NOMO-1 (cell line): ENCODE measurements at regions not wholly inside any gene's neighbourhood (a gene's known extent, or its start where the extent isn't known, plus 50 kb on each side); places are given as distances from the start of the nearest gene placed in this dataset.
"Not testable (repeated sequence)": the region's sequence is repeated elsewhere in the genome, so short reads cannot be mapped to it uniquely, and the experiment has no call there.

Experiments used
- DNase-seq, 2 experiments: peaks; one replicate each; lab custom pipeline; 2025; ENCODE audit not compliant: unreplicated experiment in 2 of 2; lab: John Stamatoyannopoulos, UW

DNA sequence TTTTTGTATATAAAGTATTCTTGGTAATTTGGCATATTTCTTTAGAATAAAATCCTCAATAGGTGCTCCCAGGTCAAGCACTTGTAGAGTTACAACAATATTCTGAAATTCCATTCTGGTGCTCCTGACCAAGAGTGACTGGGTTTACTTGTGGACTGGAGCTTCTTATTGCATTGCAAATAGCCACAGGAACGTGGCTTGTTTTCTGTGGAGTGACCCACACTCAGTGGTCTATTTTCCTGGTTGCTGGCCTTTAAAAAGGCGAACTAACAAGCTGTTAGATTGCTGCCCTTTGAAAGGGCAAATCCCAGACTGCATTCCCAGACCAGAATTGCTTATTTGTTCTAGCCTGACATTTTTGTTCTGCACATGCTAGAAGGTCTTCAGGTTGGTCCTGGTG, 658.8 kb upstream of the GOT2 start:
- no peak for DNase-seq

DNA sequence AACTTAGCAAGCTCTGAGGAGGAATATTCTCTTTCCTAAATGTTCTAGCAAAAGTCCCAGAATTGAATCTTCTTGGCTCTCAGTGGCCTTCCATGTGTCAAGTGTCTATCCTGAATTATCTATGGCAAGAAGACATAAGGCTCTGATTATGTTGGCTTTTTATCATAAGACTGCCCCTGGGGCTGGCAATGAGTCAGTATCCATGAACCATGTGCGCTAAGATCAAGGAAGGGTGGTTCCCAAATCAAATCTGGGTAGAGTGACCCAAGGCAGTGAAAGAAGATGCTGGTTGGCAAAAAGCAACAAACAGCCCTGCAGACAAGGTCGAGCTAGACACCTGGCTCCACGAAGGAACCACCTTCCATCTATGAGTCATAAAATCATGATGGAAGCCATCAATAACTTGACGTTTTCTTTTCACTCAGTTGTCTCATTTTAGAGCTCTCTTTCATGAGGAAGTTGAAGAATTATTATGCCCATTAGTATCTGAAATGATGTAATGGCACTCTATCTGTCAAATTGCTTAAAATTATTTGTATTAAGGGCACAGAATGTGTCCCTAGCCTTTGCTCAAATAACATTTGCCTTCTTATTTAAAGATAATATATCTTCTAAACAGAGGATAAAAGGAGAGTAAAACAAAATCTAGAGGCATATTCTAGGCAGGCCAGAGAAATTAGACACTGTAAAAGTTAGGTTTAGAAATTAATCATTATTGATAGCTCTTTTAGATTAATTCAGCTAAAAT, 657.7 kb upstream of the GOT2 start:
- no peak for DNase-seq

DNA sequence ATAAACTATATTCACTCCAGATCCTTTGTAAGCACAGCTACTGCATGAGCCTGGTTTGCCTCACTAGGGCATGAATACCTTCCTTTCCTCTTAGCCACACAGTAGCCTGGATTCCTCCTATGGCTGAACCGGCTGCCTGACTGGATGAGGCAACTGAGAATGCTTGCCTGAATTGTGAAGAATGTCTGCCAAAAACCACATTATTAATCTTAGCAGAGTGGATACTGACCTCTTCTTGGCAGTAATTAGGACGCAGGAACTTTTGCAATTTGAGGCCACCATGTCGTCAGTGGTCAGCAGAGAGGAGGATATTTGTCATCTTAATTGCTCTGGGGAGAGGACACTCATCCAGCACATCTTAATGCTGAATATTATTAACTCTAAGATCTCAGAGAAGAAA, 651.8 kb upstream of the GOT2 start:
- DNase-seq = no peak

DNA sequence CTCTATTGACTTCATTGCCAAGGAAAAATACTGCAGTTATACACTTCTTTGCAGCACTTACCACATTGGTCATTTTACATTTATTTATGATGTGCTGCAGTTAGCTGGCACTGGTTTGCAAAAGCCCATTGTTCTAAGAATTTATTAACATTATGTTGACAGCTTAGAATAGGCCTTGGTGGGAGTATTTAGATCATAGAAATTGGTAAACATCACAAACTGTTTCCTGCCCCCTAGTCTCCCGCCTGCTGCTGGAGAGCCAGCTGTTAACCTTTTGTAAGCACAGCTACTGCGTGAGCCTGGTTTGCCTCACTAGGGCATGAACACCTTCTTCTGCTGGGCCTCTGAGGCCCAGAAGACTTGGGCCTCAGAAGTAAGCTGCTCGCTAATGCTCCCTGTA, 651.4 kb upstream of the GOT2 start:
- no peak for DNase-seq

DNA sequence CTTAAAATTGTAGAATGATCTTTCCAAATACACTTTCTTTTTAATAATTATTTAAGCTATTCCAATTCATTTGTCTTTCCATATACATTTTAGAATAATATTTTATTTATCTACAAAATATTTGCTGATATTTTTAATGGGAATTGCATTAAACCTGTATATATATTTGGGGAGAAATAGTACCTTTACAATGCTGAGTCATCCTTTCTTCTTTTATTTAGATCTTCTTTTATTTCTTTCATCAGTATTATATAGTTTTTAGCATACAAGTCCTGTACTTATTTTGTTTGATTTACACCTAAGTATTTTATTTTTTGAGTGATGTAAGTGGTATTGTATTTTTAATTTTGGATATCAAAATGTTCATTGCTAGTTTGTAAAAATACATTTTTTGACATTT, 639.5 kb upstream of the GOT2 start:
- no peak for DNase-seq

DNA sequence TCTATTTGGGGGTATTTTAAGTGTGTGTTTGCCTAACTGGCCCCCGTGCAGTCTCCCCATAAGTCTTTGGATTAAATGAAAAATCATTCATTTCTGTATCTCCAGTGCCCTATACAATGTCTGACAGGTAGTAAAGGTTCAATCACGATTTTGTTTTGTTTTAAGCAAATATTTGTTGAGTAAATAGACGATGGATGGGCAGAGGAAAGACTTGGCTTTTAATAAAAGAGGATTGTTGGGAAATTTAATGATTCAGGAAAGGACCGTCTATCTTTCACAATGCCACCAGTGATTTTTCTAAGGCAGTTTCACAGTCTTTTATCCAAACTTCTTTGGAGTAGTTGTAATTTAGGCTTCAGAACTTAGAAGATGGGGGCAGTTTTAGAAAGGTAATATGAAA, 636.6 kb upstream of the GOT2 start:
- DNase-seq = no peak

DNA sequence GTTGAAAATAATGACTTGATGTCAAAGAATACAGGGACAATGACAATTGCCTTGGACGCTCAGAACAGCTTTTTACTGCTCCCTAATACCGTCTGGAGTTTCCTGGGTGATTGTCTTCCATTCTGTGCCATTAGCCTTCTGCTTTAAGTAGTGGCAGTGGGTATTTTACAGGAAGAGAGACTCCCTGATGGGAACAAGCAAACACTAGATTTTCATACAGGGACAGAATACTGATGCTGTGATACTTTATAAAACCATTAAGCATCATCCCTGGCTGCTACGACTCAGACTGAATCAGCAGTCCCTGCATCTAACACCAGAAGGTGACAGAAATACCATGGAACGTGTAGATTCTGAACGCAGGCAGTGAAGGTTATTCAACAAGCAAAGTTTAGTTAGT, 635.4 kb upstream of the GOT2 start:
- no peak for DNase-seq

DNA sequence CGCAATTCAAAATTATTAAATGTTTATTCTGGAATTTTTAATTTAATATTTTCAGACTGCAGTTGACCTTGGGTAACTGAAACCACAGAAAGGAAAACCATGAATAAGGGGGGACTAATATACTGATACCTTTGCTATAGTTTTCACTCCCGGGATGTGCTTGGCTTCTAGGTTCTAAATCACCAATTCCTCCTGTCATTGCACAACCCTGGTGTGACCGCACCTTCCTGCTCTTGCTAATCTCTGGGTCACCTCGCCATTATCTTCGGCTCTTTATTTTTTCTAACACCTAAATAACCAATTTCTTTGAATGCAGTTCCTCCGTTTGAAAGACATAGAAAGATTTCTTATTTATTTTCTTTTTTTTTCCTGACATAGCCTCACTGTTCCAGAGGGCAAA, 634.5 kb upstream of the GOT2 start:
- peak in 1 of 2 experiments; percentile 10 for DNase-seq

DNA sequence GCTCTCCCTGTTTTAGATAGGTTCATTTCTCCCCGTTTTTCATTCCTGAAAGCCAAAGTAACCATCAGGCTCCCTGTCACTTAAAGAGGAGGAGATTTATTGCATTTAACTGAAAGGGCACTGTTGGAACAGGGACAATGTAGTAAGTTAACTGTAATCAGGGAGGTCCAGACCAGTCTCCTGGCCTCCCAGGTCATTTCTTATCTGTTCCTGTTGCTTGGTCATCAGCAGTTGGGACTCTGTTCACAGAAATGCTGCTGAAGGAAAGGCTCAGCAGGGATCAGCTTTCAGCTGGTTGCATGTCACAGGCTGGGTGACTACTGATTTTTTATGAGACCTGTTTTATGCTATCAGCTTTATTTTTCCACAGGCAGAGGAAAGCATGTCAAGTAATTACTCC, 622.6 kb upstream of the GOT2 start:
- DNase-seq = no peak

DNA sequence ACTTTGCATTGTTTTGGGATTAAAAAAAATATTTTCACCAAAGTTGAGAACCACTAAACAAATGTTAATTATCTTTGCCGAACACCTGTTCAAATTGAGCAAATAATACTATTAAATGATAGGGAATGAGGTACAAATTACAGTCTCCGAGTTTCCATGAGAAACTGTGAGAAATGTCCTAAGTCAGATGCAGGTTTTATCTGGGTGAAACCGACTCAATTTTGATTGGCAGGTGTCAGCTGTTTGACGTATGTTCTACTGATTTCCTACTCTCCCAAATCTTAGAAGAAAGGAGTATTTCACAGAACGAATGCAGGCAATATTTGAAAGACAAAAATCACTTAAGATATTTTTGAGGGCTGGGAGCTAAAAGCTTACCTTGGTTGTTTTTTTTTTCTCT, 622.0 kb upstream of the GOT2 start:
- DNase-seq = no peak

DNA sequence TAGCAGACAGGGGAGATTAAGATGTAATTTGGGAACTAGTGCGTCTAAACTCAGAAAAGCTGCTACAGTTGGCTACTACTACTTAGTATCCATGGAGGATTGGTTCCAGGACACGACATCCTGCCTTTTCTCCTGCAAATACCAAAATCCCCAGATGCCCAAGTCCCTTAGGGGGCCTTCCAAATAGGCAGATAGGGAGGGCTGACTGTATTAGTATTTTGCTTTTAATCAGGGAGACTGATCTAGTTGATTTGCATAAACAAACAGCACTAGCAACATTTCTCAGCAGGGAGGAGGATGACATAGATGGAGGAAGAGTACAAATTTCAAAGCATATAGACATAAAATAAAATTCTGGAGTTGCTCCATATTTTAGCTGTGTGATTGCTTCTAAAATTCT, 621.6 kb upstream of the GOT2 start:
- DNase-seq = no peak

DNA sequence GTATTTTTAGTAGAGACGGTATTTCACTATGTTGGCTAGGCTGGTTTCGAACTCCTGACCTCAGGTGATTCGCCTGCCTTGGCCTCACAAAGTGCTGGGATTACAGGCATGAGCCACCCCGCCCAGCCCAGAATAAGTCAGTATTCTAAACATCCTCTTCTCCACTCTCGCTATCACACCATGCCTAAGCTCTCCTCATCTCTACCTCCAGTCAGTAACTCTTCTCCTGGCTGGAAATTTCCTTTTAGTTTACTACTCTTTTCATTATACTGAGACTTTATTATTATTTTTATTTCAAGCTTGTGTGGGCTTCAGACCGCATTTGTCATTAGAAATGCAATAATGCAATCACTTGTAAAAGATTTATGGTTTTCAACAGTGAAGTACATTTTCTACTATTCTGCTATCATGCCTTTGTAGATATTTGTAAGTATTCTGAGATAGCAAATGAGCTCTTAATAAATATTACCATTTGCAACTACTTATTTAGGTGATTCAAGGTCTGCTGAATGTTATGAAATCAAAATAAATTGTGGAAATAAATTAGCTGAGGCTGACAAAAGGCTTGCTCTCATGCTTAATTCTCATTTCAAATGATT, 617.3 kb upstream of the GOT2 start:
- DNase-seq = no peak

DNA sequence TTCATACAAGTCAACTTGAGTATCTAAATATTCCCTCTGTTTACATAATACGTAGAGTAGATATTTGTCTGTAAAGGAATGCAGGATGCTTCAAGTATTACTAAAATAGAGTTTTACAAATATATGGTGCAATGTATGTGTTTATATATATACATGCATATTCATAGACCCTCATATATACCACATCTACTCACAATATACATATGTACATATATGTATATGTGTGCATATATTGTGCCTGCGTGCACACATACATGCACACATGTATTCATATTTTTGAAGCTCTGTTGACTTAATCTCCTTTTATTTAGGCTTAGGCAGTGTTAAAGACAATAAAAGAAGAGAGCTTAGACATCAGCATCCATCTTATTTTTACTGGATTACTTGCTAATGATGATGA, 616.6 kb upstream of the GOT2 start:
- no peak for DNase-seq

DNA sequence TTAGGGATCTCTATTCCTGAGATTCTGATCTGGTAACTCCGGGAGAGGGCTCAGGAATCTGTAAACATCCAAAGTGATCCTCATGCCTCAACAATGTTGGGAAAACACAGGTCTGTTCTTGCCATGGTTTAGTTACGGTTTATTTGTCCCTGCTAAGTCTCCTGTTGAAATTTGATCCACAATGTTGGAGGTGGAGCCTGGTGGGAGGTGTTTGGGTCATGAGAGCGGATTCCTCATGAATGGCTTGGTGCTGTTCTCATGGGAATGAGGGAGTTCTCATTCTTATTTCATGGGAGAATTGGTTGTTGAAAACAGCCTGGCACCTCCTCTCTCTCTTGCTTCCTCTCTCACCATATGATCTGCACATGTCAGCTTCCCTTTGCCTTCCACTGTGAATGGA, 608.6 kb upstream of the GOT2 start:
- DNase-seq = no peak

DNA sequence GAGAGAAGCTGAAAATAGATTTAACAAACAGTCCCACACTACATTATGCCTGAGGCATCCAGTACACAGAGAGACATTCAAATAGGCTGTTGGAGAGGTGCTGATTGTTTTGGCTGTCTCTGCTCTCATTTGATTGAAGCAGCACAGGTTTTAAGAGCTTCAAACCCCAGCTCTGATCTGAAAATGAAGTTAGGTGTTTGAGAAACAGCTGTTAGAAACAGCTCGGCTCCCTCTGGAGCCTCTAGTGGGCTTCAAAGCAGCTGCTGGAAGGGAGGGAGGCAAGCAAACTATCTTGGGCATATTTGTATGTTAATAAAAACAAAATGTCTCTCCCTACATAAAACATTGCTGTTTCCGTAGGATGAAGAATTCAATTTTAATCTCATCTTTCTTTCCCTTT, 607.3 kb upstream of the GOT2 start:
- no peak for DNase-seq

DNA sequence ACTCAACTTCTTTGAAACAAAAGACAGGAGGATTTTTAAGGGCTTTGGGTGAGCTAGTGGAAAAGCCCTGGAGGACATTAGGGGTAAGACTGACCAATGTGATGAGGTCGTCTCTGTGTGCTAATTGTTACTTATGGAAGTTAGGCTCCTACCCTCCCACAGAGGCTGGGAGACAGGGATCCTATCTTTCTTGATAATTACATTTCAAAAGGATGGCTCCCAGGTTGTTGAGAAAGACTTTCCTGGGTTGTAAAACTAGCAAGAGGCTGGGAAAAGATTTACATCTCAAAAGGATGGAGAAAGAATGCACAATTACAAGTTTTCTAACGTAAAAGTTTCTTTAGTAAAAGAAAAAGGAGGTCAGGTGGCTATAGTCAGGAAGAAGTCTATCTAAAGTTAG, 605.8 kb upstream of the GOT2 start:
- no peak for DNase-seq

DNA sequence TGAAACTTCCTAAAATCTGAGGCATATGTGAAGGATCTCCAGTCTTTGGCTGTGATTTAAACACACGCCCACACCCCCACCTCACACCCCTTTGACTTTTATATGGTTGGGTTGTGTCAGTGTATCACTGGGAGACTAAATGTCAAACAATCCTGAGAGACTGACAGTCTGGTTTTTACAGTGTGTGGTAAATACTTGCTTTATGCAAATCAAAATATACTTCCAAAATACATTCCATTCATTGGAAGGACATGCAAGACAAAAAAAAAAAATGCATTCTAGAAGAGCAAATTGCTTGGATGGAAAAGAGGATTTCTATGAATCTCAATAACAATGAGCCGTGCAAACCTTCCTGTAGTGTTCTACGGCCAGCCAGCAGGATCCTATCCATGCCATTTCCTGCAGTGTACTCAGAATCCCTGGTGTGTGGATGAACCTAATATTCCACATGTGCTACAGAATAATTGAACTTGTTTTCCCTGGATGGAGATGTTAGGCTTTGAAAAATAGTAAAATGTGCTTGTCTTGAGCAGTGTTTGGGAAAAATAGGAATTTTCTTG, 602.1 kb upstream of the GOT2 start:
- no peak for DNase-seq

DNA sequence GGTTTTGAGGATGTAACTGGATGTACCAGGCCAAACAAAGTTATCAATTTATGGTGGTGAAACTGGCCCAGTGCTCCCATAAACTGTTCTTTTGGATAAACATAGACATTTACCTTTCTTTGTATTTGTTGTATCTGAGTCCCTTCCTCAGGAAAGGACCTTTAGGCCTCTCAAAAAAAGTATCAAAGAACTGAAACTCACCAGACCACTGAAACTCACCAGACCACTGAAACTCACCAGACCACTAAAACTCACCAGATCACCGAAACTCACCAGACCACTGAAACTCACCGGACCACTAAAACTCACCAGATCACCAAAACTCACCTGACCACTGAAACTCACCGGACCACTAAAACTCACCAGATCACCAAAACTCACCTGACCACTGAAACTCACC, 597.6 kb upstream of the GOT2 start:
- DNase-seq = not testable (repeated sequence)

DNA sequence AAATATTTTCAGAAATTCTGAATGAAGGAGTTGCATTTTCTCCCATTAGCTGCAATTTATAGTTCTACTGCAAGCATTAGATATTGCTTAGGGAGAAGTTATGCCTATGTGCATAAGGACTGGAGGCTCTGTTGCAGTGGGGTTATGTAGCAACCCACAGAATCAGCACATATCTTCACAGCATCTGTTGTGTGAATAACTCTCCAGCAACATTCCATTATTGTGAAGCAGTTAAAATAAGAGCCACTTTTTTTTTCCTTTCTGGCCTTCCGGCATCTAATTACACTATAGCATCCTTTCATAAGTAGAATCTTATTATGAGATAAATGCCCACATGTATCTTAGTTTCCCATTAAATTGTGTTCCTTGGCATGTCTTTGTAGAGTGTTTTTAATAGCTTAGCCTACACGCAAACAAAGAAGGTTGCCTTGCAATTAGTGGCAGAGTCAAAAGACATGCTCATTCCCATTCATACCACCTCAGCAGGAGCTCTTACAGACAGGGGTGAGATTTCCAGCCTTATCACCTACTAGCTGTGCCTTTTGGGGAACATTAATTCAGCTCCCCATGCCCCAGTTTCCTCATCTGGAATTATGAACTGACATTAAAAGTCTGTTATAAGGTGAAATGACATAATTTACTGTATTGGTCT, 596.0 kb upstream of the GOT2 start:
- no peak for DNase-seq

DNA sequence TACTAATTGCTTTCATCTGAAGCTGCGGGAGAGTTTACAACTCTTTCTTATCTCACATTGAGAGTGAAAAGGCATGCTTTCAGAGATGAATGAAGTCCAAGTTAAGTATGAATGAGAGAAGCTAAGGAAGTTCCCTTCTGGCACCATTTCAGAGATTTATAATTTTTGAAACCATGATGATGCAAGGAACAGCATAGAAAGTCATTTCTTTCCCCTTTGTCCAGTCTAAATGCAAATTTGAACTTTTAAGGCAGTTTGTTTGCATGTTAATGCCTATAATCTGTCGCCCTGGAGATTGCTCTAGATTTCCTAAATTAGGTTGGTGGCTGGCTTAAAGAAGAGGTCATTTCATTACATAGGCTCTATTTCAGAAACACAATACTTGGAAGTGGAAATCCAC, 594.8 kb upstream of the GOT2 start:
- DNase-seq = peak; percentile 45 to 81

DNA sequence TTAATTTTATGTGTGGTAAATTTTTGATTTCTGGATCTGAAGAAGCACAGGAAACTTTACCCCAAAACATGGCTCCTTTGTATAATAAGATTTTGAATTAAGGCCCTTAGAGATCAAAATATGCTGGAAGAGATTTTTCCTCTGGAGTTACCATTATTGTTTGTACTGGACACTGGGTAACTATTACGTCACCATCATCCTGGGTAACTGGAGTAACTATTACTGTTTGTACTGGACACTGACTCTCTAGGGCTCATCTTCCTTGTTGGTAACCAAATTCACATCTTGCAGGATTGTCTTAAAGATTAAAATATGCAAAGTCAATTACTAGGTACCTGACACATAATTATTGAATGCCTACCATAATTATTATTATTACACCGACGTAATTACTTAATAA, 593.8 kb upstream of the GOT2 start:
- DNase-seq = no peak

DNA sequence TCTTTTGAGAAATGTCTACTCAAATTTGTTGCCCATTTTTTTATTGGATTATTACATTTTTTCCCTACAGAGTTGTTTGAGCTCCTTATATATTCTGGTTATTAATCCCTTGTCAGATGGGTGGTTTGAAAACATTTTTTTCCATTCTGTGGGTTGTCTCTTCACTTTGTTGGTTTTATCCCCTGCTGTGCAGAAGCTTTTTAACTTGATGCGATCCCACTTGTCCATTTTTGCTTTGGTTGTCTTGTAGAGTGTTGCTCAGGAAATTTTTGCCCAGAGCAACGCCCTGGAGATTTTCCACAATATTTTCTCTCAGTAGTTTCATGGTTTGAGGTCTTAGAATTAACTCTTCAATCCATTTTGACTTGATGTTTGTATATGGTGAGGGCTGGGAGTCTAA, 592.8 kb upstream of the GOT2 start:
- no peak for DNase-seq
